SK-N-SH treated with all-trans-retinoic acid at 6 μM for 48 hours (cell line): ENCODE measurements at regions not wholly inside any gene's neighbourhood (a gene's known extent, or its start where the extent isn't known, plus 50 kb on each side); places are given as distances from the start of the nearest gene placed in this dataset.
"Not testable (repeated sequence)": the region's sequence is repeated elsewhere in the genome, so short reads cannot be mapped to it uniquely, and the experiment has no call there.

Experiments used
- OSR1 ChIP-seq: fragments of 250-450 bp; sonication (Bioruptor Pico); IDR thresholded peaks from 2 replicates; pipeline ENCODE4 v1.8.0; 2022; ENCODE audit warnings: moderate library complexity, mild to moderate bottlenecking, inconsistent platforms
- PPARA ChIP-seq: fragments of 250-450 bp; sonication (Bioruptor Pico); IDR thresholded peaks from 2 replicates; pipeline ENCODE4 v1.5.0; 2020; ENCODE audit warnings: mild to moderate bottlenecking, borderline replicate concordance
- SNAI2 ChIP-seq: fragments of 250-450 bp; sonication (Bioruptor Pico); IDR thresholded peaks from 2 replicates; pipeline ENCODE4 v1.5.0; 2020; ENCODE audit warnings: mild to moderate bottlenecking, moderate library complexity
- TSHZ2 ChIP-seq: fragments of 250-450 bp; sonication (Bioruptor Pico); IDR thresholded peaks from 2 replicates; pipeline ENCODE4 v1.5.0; 2020; ENCODE audit warnings: mild to moderate bottlenecking, moderate library complexity
- ZFP3 ChIP-seq: fragments of 250-450 bp; sonication (Bioruptor Pico); IDR thresholded peaks from 2 replicates; pipeline ENCODE4 v1.5.0; 2020; ENCODE audit warnings: mild to moderate bottlenecking, moderate library complexity
- TF ChIP-seq, protein P1 (sequence below): fragments of 250-450 bp; sonication (Bioruptor Pico); IDR thresholded peaks from 2 replicates; pipeline ENCODE4 v1.8.0; 2020; ENCODE audit warnings: mild to moderate bottlenecking, moderate library complexity, borderline replicate concordance
- TF ChIP-seq, protein P2 (sequence below): fragments of 250-450 bp; sonication (Bioruptor Pico); IDR thresholded peaks from 2 replicates; pipeline ENCODE4 v1.8.0; 2021; ENCODE audit warnings: low read depth, mild to moderate bottlenecking, moderate library complexity, borderline replicate concordance

DNA sequence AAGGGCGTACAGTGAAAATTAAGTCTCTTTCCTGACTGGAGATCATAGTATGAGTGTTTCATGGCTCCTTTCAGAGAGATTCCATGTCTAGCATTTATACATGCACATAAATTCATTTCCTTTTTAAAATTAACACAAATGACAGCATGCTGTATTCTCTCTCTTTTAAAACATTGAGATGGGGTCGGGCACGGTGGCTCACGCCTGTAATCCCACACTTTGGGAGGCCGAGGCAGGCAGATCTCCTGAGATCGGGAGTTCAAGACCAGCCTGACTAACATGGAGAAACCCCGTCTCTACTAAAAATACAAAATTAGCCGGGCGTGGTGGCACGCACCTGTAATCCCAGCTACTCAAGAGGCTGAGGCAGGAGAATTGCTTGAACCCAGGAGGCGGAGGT lies 93.1 kb downstream of the NPIPB5 start:
- TF ChIP-seq OSR1 (CRISPR knock-in tag); ZFP3 (CRISPR knock-in tag); PPARA (CRISPR knock-in tag); TSHZ2 (CRISPR knock-in tag); SNAI2: not testable (repeated sequence)
- TF ChIP-seq, protein P1, sequence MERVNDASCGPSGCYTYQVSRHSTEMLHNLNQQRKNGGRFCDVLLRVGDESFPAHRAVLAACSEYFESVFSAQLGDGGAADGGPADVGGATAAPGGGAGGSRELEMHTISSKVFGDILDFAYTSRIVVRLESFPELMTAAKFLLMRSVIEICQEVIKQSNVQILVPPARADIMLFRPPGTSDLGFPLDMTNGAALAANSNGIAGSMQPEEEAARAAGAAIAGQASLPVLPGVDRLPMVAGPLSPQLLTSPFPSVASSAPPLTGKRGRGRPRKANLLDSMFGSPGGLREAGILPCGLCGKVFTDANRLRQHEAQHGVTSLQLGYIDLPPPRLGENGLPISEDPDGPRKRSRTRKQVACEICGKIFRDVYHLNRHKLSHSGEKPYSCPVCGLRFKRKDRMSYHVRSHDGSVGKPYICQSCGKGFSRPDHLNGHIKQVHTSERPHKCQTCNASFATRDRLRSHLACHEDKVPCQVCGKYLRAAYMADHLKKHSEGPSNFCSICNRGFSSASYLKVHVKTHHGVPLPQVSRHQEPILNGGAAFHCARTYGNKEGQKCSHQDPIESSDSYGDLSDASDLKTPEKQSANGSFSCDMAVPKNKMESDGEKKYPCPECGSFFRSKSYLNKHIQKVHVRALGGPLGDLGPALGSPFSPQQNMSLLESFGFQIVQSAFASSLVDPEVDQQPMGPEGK (CRISPR knock-in tag): not testable (repeated sequence)
- TF ChIP-seq, protein P2, sequence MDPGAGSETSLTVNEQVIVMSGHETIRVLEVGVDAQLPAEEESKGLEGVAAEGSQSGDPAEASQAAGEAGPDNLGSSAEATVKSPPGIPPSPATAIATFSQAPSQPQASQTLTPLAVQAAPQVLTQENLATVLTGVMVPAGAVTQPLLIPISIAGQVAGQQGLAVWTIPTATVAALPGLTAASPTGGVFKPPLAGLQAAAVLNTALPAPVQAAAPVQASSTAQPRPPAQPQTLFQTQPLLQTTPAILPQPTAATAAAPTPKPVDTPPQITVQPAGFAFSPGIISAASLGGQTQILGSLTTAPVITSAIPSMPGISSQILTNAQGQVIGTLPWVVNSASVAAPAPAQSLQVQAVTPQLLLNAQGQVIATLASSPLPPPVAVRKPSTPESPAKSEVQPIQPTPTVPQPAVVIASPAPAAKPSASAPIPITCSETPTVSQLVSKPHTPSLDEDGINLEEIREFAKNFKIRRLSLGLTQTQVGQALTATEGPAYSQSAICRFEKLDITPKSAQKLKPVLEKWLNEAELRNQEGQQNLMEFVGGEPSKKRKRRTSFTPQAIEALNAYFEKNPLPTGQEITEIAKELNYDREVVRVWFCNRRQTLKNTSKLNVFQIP: not testable (repeated sequence)
